Liver (tissue), 3 donors: ENCODE measurements at regions not wholly inside any gene's neighbourhood (a gene's known extent, or its start where the extent isn't known, plus 50 kb on each side); places are given as distances from the start of the nearest gene placed in this dataset.

Experiments used
- EGR1 ChIP-seq, 2 donors: IDR thresholded peaks; 2 replicates each; pipeline ENCODE4 v1.6.1; 2016 to 2018; ENCODE audit warnings: antibody characterized with exemption in 2 of 2, low read depth in 2 of 2
- FOXA1 ChIP-seq: IDR thresholded peaks from 2 replicates; pipeline ENCODE4 v1.6.1; 2016; ENCODE audit warnings: antibody characterized with exemption
- GABPA ChIP-seq, 2 donors: IDR thresholded peaks in 1 of 2; conservative IDR thresholded peaks in 1 of 2; 2 replicates each; pipeline ENCODE4 v1.6.1; 2016; ENCODE audit warnings: antibody characterized with exemption in 2 of 2, mild to moderate bottlenecking in 1 of 2, moderate library complexity in 1 of 2
- HNF4G ChIP-seq: IDR thresholded peaks from 2 replicates; pipeline ENCODE4 v1.6.1; 2016; ENCODE audit warnings: antibody characterized with exemption
- RAD21 ChIP-seq, 2 donors: IDR thresholded peaks; 2 replicates each; pipeline ENCODE4 v1.6.1; 2016; ENCODE audit warnings: antibody characterized with exemption in 2 of 2, mild to moderate bottlenecking in 2 of 2
- RXRA ChIP-seq, 2 donors: IDR thresholded peaks; 2 replicates each; pipeline ENCODE4 v1.6.1; 2017 to 2018; ENCODE audit warnings: antibody characterized with exemption in 2 of 2, mild to moderate bottlenecking in 1 of 2
- SP1 ChIP-seq: IDR thresholded peaks from 2 replicates; pipeline ENCODE4 v1.6.1; 2018; ENCODE audit warnings: antibody characterized with exemption, mild to moderate bottlenecking
- TAF1 ChIP-seq: conservative IDR thresholded peaks from 2 replicates; pipeline ENCODE4 v1.6.1; 2016; ENCODE audit warnings: antibody characterized with exemption, mild to moderate bottlenecking
- YY1 ChIP-seq: IDR thresholded peaks from 2 replicates; pipeline ENCODE4 v1.6.1; 2016; ENCODE audit warnings: antibody characterized with exemption, mild to moderate bottlenecking
- TF ChIP-seq, protein P1 (sequence below): IDR thresholded peaks from 2 replicates; pipeline ENCODE4 v1.6.1; 2016; ENCODE audit warnings: antibody characterized with exemption, mild to moderate bottlenecking
- TF ChIP-seq, protein P2 (sequence below): fragments of 150-350 bp; IDR thresholded peaks from 2 replicates; pipeline ENCODE4 v1.5.1; 2017; ENCODE audit warnings: improper control_type of control experiment, low read depth, low read length; ENCODE audit not compliant: missing input control
- TF ChIP-seq, protein P3 (sequence below): IDR thresholded peaks from 2 replicates; pipeline ENCODE4 v1.6.1; 2016; ENCODE audit warnings: antibody characterized with exemption
- TF ChIP-seq, protein P4 (sequence below): IDR thresholded peaks from 2 replicates; pipeline ENCODE4 v1.6.1; 2016; ENCODE audit warnings: antibody characterized with exemption
- donor health status: healthy.
- donor health status: healthy.

DNA sequence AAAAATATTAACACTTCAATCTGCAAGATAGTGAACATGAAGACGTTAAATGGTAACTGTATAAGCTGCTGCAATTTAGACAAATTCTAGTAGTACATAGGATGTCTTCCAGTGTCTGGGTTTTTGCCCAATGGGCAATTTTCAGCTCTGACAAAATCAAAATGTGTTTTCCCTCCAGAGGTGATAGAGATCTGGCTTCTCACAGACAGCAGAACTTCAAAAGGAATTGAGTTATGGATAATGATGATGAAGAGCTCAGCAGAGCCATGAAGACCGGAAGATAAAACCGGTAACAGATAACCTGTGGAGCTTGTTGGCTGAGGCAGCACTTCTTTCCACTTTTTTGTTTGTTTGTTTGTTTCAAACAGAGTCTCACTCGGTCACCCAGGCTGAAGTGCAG, 89.4 kb upstream of the NTRK3 start:
- TF ChIP-seq, protein P1, sequence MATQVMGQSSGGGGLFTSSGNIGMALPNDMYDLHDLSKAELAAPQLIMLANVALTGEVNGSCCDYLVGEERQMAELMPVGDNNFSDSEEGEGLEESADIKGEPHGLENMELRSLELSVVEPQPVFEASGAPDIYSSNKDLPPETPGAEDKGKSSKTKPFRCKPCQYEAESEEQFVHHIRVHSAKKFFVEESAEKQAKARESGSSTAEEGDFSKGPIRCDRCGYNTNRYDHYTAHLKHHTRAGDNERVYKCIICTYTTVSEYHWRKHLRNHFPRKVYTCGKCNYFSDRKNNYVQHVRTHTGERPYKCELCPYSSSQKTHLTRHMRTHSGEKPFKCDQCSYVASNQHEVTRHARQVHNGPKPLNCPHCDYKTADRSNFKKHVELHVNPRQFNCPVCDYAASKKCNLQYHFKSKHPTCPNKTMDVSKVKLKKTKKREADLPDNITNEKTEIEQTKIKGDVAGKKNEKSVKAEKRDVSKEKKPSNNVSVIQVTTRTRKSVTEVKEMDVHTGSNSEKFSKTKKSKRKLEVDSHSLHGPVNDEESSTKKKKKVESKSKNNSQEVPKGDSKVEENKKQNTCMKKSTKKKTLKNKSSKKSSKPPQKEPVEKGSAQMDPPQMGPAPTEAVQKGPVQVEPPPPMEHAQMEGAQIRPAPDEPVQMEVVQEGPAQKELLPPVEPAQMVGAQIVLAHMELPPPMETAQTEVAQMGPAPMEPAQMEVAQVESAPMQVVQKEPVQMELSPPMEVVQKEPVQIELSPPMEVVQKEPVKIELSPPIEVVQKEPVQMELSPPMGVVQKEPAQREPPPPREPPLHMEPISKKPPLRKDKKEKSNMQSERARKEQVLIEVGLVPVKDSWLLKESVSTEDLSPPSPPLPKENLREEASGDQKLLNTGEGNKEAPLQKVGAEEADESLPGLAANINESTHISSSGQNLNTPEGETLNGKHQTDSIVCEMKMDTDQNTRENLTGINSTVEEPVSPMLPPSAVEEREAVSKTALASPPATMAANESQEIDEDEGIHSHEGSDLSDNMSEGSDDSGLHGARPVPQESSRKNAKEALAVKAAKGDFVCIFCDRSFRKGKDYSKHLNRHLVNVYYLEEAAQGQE = no peak
- TF ChIP-seq YY1 = no peak
- TF ChIP-seq, protein P2, sequence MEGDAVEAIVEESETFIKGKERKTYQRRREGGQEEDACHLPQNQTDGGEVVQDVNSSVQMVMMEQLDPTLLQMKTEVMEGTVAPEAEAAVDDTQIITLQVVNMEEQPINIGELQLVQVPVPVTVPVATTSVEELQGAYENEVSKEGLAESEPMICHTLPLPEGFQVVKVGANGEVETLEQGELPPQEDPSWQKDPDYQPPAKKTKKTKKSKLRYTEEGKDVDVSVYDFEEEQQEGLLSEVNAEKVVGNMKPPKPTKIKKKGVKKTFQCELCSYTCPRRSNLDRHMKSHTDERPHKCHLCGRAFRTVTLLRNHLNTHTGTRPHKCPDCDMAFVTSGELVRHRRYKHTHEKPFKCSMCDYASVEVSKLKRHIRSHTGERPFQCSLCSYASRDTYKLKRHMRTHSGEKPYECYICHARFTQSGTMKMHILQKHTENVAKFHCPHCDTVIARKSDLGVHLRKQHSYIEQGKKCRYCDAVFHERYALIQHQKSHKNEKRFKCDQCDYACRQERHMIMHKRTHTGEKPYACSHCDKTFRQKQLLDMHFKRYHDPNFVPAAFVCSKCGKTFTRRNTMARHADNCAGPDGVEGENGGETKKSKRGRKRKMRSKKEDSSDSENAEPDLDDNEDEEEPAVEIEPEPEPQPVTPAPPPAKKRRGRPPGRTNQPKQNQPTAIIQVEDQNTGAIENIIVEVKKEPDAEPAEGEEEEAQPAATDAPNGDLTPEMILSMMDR = no peak
- TF ChIP-seq GABPA (IDR thresholded peaks at IDR 0.05 in 1 of 2, conservative IDR thresholded peaks at IDR 0.05 in 1 of 2) = no peak
- no peak for TF ChIP-seq RAD21 (IDR thresholded peaks at IDR 0.05)
- no peak for TF ChIP-seq SP1
- no peak for TF ChIP-seq EGR1 (IDR thresholded peaks at IDR 0.05; ENCODE audit: low read depth in 2 of 2)
- no peak for TF ChIP-seq RXRA (IDR thresholded peaks at IDR 0.05)
- no peak for TF ChIP-seq HNF4G
- TF ChIP-seq TAF1 = no peak
- TF ChIP-seq, protein P3, sequence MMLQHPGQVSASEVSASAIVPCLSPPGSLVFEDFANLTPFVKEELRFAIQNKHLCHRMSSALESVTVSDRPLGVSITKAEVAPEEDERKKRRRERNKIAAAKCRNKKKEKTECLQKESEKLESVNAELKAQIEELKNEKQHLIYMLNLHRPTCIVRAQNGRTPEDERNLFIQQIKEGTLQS = no peak
- TF ChIP-seq, protein P4, sequence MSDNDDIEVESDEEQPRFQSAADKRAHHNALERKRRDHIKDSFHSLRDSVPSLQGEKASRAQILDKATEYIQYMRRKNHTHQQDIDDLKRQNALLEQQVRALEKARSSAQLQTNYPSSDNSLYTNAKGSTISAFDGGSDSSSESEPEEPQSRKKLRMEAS = no peak
- TF ChIP-seq FOXA1 = no peak
